Activated CD8-positive, alpha-beta memory T cell treated with anti-CD3 and anti-CD28 coated beads, Interleukin-2, amount 50 U/mL, for 24 hours (primary cell): ENCODE measurements at regions not wholly inside any gene's neighbourhood (a gene's known extent, or its start where the extent isn't known, plus 50 kb on each side); places are given as distances from the start of the nearest gene placed in this dataset.

Source experiments
- DNase-seq: peaks from one replicate; pipeline ENCODE4 v3.0.0-alpha.2; 2020; ENCODE audit errors: extremely low read depth

DNA sequence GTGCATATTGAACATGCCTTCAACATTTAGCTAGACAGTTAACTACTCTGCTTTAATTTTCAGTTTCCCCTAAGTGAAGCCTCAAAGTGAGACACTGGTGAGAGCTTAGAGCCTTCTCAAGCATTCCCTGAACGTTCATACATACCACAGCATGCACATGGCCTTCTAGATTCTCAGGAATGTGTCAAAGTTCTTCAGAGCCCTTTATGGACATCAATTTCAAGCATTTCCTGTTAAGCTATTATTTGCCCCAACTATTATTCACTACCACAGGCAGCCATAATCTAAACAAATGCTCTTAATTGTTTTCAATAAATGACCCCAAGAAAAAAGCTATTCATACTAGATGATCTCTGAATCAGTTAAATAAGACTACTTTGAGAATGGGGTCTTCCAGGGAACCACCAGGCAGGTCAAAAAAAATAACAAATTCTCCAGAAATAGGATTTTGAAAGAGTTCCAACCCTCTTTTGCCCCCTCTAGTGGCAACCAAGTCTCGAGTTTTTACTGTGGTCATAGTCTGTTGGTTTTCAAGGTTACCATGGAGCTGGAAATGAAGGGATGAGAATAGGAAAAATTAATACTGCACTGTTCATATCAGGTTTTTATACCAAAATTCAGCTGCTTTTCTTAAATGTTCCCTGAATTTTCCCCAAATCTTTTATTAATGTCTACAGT is 235.4 kb downstream of the RAB28 start:
- DNase-seq: no peak

GRCh38 chr4:13246107-13246506 is 238.0 kb downstream of the RAB28 start:
- no peak for DNase-seq

GRCh38 chr4:13244444-13244843 is 239.7 kb downstream of the RAB28 start:
- no peak for DNase-seq

DNA sequence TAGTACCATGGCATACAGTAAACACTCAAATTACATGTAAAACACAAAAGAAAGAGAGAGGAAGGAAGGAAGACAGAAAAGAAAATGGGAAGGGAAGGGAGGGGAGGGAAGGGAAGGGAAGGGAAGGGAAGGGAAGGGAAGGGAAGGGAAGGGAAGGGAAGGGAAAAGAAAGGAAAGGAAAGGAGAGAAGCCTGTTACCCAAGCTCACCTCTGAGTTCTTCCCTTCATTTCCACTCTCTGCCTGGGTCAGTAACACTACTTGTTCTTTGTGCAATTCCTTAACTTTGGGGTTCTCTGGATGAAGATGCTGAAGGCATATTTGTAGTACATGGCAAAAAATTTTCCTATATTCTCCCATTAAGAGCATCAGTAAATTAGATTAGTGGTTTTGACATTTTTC is 241.0 kb downstream of the RAB28 start:
- no peak for DNase-seq

DNA sequence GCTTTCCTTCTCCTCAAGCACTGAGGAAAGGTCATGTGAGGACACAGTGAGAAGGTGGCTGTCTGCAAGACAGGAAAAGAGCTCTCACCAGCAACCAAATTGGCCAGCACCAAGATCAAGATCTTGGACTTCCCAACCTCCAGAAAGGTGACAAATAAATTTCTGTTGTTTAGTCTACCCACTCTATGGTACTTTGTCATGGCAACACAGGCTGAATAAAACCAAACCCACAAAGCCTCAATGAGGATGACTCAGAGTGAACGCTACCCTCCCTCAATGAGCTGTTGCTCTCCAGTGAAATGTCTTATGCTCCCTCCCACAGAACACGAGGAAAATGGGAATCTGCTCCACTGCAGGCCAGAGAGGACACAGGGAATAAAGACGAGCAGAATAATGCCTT is 244.1 kb downstream of the RAB28 start:
- no peak for DNase-seq

GRCh38 chr4:13238936-13239335 is 245.2 kb downstream of the RAB28 start:
- no peak for DNase-seq

- DNase-seq: no peak
Measured at GRCh38 chr4:13236485-13236884, 247.7 kb downstream of the RAB28 start.

GRCh38 chr4:13233755-13234154 is 250.4 kb downstream of the RAB28 start:
- no peak for DNase-seq

DNA sequence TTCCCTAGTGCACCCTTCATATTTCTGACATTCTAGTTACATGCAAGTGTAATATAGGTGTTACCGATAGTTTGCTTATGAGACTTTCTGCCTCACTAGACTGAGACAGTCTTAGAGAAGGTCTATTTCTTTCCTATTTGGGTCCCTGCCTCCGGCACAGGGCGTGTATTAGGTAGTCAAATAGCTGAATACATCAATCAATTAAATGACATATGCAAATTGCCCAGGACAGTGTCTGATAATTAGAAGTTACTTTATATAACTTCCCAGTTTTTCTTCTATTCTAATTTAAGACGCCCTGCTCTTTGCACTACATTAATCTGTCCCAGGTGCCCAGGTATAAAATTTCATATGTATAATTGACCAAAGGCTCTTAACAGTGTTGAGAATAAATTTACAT is 264.2 kb downstream of the RAB28 start:
- DNase-seq: no peak

DNA sequence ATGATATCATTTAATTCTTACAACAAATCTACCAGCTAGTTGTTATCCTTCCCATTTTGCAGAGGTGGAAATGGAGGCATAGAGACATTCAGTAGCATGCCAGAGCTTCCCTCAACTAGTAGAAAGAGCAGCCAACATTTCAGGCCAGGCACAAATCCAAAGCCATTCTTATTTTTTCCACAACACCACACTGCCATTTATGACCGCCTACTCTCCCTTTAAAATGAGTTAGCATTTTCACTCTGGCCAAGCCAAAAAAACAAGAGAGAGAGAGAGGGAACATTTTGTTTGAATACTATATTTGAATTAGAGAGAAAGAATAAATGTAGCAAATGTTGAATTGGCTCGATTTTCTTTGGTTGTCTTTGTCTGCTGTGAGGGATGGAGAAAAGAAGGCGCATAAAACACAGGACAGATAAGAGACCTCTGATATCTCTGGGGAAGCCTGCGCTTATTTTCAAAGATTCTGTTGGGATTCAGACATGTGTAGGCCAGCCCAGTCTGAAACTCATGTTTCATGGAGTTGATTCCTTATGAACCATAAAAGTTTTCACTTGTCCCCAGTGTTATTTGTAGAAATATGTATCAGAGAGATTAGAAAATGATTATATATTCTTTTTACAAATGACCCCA is 265.7 kb downstream of the RAB28 start:
- DNase-seq: no peak

GRCh38 chr4:13215560-13215959 is 268.6 kb downstream of the RAB28 start:
- no peak for DNase-seq

DNA sequence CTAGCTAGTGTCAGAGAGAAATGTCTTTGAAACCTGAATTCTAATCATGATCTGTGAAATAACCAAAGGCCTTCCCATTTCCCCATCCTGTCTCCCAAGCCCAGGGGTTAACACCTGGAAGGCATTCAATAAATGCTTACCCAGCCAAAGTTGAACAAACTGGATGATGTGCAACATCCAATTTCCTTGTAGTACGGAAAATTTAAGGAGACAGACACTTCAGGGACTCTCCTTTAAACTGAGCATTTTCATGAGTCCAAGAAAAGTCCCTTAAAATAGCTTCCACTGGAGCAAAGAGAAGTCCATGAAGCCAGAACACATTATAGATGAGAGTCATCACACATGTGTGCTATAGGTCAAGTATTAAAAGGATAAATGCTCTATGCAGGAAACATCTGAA is 271.2 kb downstream of the RAB28 start:
- DNase-seq: no peak

DNA sequence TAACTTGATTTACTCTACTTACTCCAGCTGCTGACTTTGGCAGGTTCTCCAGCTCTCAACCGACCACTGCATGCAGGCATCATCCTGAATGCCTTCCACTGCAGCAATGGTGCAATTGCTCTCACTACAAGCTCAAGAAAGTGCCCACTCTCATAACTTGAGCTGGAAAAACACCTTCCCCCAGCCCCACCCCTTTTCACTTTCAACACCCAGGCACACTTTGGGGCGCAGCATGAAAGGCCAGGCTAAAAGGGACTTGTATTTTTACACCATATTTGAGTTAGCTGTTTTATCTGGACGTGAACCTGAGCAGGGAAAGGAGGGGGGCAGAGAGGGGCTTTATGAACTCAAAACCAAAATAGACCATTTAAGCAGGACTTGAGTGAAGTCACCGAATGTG is 274.5 kb downstream of the RAB28 start:
- no peak for DNase-seq

DNA sequence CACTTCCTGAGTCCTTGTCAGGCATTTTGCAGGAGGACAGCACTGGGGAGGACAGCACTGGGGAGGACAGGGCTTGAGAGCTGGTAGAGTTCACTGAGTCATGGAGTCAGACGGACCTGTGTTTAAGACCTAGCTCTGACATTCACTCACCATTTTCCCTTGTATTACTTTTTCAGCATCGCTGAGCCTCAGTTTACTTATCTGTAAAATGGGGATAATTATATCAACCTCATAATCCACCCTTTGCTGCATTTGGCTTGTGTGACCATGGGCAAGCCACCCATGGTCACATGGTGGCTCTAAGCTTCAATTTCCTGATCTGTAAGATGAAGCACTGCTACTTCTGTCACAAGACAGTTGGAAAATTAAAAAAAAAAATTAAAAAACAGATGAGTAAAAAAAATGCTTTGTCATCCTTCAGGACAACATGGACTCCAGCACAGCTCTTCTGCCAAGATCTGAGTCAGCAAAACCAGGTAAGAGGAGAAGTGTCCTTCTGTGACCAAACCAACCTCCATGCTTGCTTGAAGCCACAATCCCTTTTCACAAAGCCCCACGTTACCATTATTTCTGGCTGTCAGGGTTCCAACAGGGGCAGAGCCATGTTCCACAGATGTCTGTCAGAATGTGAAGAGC is 275.5 kb downstream of the RAB28 start:
- no peak for DNase-seq

GRCh38 chr4:13207226-13207625 is 276.9 kb downstream of the RAB28 start:
- DNase-seq: no peak

DNA sequence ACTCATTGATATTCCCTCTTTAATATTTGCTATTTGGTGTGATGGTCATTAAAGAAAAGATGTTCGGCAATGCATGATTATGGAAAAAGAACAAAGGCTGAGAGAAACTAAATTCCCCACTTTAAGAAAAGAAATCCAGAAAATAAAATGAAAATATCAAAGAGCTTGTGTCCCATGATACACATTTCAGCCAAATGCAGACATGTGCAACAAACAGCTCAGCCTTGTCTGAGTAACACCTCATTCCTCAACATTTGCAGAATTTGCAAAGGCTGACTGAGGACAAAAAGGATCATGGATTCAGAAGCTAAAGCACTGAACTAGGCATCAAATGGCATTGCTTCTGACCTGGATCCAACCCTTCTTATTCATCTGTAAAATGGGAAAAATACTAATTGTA is 281.0 kb downstream of the RAB28 start:
- no peak for DNase-seq

GRCh38 chr4:13202701-13203100 is 281.4 kb downstream of the RAB28 start:
- DNase-seq: no peak

DNA sequence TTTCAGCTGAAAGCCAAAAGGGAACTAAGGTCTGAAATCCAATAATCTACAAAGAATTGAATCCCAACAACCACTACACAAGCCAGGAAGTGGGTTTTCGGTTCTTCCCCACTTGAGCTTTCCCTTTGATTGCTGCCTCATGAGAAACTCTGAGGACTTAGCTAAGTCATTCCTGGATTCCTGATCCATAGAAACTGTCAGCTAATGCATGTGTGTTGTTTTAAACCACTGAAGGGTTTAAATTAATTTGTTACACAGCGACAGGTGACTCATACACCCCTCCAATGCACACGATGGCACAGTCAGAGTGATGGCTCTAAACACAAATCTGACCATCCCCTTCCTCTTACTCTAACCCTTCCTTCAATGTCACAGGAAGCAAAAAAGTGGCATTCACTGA is 282.9 kb downstream of the RAB28 start:
- no peak for DNase-seq

GRCh38 chr4:13196721-13197120 is 287.4 kb downstream of the RAB28 start:
- DNase-seq: no peak

GRCh38 chr4:13193662-13194061 is 290.5 kb downstream of the RAB28 start:
- DNase-seq: no peak

DNA sequence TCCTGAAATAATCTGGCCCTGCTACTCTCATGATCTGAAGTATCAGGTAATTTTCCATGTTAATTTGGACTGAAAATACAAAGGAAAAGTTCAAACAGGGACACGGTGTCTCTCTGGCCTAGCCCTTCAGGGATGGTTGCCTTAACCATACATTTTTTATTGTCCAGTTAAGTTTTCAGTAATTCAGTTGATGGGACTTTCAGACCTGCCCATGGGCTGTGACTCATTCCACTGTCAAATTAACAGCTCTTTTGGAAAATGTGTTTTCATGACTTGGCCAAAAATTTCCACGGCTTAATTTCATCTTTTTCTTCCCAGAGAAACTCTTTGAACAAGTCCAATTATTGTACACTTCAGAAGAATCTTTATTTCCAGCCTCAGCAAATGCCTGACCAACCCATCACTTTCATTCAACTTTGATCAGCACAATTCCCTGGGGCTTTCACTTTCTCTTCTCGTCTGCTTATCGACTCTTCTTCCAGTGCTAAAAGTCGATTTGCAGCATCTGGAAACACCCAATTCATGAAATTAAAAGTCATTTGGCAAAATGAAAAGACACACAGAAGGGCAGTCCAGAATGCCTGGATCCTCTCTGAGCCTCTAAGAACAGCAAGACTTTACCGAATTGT is 293.9 kb downstream of the RAB28 start:
- DNase-seq: no peak

GRCh38 chr4:13184199-13184598 is 299.9 kb downstream of the RAB28 start:
- DNase-seq: no peak

DNA sequence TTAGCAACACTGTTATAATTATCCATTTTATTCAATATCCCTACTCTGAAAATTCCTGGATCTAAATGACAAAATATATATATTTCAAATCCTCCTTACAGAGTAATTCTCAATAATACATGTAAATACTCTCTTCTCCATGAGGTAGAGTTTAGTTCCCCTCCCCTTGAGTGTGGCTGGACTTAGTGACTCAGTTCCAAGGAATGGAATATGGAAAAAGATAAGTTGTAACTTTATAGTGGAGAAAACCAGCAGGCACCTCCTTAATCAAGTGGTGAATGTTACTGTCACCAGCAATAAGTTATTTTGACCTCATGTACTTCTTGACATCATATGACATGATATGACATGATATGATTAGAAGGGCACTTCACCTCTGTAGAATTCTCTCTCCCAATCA is 302.0 kb downstream of the RAB28 start:
- DNase-seq: no peak
